HG03060 (cell line): ENCODE measurements at regions not wholly inside any gene's neighbourhood (a gene's known extent, or its start where the extent isn't known, plus 50 kb on each side); places are given as distances from the start of the nearest gene placed in this dataset.

Experiments used
- ATAC-seq: cut with Tn5 transposase; IDR thresholded peaks from one replicate; pipeline ENCODE4 v1.9.1; 2021; ENCODE audit warnings: low read depth, moderate number of reproducible peaks; ENCODE audit not compliant: unreplicated experiment

DNA sequence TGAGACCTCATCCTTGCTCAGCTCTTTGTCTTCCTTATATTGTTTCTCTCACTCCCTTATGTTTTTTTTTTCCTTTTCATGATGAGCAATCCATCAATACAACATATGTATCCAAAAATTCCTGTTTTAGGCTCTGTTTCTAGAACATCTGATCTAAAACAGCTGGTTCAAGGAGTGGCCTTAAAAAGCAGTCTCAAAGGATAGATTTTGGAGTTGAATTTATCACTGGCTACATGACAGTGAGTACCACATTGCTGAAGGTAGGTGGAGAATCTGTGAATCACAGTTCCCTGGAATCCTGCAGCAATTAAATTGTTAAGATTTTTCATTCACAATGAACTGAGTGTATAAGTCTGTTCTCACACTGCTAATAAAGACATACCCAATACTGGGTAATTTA lies 155.8 kb upstream of the ADAMTS5 start:
- ATAC-seq: no peak

- ATAC-seq: no peak
These were observed 147.2 kb upstream of the ADAMTS5 start for GRCh38 chr21:27114111-27114510.

- ATAC-seq: no peak
These were observed 145.3 kb upstream of the ADAMTS5 start for GRCh38 chr21:27112186-27112585.

- ATAC-seq: no peak
These were observed 144.1 kb upstream of the ADAMTS5 start for GRCh38 chr21:27110956-27111355.

GRCh38 chr21:27108701-27109100 lies 141.8 kb upstream of the ADAMTS5 start:
- ATAC-seq: no peak

GRCh38 chr21:27108228-27108627 lies 141.3 kb upstream of the ADAMTS5 start:
- no peak for ATAC-seq

- ATAC-seq: no peak
These were observed 138.1 kb upstream of the ADAMTS5 start for GRCh38 chr21:27104846-27105431.

DNA sequence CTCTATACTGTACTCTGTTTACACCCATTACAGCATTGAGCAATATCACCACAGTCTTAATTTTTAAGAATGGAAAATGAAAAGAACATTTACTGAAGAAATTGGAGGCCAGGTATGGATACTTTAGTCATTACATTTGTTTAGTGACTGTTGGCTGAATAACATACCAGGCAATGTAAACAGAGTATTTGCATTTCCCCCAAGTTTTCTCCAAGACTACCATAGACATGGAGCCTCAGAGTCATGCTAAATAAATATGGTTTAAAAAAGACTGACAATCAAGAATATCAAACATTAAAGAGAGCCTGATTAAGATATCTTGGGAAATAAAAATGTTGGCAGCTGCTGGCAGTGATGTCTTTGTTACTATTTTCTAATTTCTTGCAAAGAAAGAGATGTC lies 136.9 kb upstream of the ADAMTS5 start:
- ATAC-seq: no peak

GRCh38 chr21:27101523-27101922 lies 134.6 kb upstream of the ADAMTS5 start:
- ATAC-seq: no peak

- ATAC-seq: no peak
These were observed 127.5 kb upstream of the ADAMTS5 start for GRCh38 chr21:27094184-27094948.

GRCh38 chr21:27086630-27087029 lies 119.7 kb upstream of the ADAMTS5 start:
- no peak for ATAC-seq

- ATAC-seq: no peak
These were observed 119.3 kb upstream of the ADAMTS5 start for GRCh38 chr21:27086186-27086585.

GRCh38 chr21:27085387-27085786 lies 118.5 kb upstream of the ADAMTS5 start:
- ATAC-seq: no peak

DNA sequence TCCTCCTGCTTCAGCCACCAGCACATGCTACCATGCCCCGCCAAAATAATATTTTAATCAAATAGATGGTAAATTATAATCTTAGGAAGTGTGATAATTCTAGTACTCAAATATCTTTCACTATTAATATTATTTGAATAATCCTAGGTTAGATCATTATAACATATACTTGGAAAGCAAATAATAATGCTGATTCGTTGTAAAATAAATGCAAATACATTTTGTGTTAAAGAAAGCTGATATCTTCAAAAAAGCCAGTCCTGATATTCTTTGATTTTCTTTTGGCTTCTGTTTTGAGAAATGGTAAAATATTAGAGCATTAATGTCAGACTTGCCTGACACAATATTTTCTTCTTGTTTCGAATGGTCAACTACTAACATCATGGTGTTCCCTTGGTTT lies 116.3 kb upstream of the ADAMTS5 start:
- ATAC-seq: no peak

GRCh38 chr21:27082431-27083010 lies 115.6 kb upstream of the ADAMTS5 start:
- no peak for ATAC-seq

DNA sequence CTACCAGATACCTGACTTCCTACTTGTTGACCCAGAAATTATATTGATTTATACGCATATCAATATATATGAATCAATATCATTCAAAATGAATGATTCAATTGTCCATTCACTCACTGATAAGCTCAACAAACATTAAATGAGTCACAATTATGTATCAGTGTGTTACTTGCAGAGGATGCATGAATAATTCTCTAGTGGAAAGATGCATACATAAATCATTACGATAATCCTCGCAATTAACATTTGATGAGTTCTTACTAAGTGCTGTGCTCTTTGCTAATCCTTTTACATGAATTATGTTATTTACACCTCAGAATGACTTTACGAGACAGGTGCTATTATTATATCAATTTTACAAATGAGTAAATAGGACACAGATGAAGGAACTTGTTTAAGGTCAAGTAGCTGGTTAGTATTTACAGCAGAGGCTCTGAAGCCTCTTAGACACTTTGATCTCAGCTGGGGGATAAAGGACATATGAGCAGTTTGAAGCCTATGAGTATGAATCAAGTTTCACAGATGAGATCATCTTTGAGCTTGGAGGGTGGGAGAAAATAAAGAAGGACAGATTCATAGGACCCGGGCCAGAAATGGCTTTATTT lies 112.8 kb upstream of the ADAMTS5 start:
- no peak for ATAC-seq

- ATAC-seq: no peak
These were observed 112.0 kb upstream of the ADAMTS5 start for GRCh38 chr21:27078915-27079314.

DNA sequence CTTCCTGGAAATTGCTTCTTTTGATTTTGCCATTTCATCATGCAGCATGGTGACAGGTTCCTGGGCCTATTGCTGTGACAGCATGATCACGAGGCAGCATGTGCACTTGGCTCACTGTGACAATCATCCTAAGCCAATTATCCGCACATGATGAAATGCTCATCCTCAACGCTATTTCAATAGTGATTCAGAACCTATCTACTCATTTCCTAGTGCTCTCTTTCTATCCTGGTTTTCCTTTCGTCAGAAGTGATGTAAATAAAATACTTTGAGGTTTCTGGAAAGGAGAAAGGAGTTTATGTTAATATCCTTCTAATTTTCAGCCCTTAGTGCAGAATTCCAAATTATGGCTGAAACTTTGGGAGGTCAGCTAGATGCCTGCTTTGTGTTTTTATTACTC lies 110.6 kb upstream of the ADAMTS5 start:
- ATAC-seq: no peak

DNA sequence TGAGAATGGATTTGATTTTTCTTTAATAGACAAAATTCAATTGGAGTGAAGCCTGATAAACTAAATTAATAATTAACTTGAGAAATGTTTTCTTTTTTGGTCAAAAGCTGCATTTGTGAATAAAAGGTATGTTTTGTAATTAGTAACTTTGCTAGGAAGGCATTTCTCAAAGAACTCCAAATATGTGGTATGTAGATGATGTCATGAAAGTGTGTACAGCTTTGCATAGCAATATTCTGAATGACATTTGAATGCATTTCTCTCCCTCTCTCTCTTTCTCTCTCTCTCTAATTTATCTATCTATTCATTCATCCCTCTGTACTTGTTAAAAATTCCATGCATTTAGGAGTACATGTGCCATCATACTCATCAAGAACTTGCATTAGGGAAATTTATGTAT lies 109.1 kb upstream of the ADAMTS5 start:
- ATAC-seq: no peak

DNA sequence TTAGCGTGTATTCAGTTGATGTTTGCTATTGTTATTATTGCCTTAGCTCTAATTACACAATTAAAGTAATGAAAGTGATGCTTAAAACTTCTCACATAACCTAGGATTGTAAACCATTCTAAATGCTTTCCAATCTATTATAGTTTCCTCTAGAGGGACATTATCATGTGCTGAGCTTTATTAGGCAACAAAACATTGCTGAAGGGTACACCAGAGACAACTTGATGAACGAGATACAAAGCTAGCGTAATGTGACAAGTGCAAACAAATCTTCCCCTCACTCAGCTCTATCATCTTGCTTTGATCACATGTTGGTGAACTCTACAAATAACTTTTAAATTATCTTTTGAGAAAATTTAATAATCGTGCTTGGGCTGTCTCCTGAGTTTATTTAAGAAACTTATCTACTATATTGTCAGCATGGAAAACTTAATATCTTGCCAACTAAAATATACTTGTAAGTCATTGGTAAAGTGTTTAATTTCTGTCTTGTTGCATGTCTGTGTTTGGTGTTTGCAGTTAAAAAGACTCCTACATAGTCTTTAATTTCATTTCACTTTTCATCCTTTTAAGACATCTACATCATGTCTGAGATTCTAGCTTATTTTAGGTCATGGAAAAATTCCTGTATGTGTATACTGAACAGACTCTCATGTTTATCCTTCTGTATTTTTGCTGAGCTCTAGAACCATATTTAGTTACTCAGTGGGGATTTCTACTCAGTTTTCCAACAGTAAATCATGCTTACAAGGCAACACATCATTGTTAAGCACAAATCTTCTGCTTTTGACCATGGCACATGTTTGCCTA lies 104.2 kb upstream of the ADAMTS5 start:
- no peak for ATAC-seq

- ATAC-seq: no peak
These were observed 101.9 kb upstream of the ADAMTS5 start for GRCh38 chr21:27068811-27069210.
